ENCODE measurements at regions not wholly inside any gene's neighbourhood (a gene's known extent, or its start where the extent isn't known, plus 50 kb on each side); places are given as distances from the start of the nearest gene placed in this dataset.

DNA sequence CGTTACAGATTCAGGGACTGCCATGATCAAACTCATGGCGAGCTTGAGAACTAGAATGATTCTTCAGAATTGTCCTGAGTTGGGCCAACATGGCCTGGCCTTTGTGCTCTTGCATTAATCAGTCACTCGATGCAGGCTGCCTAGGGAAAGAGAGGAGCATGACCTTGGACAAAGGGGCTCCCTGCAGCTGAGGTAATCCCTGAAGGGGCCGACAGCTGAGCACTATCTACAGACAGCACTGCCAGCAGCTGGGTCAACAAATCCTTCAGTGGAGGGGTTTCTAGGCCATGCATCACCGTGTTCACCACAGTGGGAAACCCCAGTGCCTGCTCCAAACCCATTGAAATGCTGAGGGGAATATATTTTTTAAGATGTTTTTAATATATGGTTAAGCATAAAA is 159.5 kb upstream of the POU2AF2 start:
- Histone ChIP-seq H3K4me3 (no peak overlapping the region), H3K4me1 (no peaks in the 10 kb centered on the region), H3K27ac (no peak overlapping the region), H3K36me3 (no peaks in the 10 kb centered on the region), H3K27me3 (no peaks in the 10 kb centered on the region), H3K9me3 (no peaks in the 10 kb centered on the region)
- TF ChIP-seq POLR2A (IDR thresholded peaks at IDR 0.05): no peak
- TF ChIP-seq, protein P1, sequence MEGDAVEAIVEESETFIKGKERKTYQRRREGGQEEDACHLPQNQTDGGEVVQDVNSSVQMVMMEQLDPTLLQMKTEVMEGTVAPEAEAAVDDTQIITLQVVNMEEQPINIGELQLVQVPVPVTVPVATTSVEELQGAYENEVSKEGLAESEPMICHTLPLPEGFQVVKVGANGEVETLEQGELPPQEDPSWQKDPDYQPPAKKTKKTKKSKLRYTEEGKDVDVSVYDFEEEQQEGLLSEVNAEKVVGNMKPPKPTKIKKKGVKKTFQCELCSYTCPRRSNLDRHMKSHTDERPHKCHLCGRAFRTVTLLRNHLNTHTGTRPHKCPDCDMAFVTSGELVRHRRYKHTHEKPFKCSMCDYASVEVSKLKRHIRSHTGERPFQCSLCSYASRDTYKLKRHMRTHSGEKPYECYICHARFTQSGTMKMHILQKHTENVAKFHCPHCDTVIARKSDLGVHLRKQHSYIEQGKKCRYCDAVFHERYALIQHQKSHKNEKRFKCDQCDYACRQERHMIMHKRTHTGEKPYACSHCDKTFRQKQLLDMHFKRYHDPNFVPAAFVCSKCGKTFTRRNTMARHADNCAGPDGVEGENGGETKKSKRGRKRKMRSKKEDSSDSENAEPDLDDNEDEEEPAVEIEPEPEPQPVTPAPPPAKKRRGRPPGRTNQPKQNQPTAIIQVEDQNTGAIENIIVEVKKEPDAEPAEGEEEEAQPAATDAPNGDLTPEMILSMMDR (IDR thresholded peaks at IDR 0.05): no peak
- intact Hi-C loops (cut with DNase I): no loop called here
- WGBS (ENCODE audit: insufficient coverage, low coverage, low lambda C conversion rate, missing lambda C conversion rate): 61% methylated on average over 3 of the region's 5 CpGs
- DNase-seq (no peak), ATAC-seq (no peak)

DNA sequence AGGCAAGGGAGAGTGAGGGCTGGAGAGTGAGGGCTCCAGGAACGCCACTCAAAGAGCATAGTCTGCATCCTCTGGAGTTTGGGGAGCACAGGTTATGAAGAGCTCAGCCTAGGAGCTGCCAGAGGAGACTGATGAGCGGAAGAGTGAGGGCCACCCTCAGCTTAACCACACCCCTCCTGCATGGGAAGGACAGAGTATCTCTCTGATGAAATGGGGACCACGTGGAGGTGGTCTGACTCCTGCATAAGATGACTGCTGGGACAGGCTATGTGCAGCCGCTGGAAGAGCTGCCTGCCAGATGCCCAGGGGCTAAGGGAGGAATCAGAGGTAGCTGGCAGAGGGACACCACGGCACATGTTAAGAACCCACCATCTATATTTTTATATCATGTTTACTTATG is 162.9 kb upstream of the POU2AF2 start:
- Histone ChIP-seq H3K27ac (no peak overlapping the region), H3K27me3 (no peaks in the 10 kb centered on the region), H3K9me3 (no peaks in the 10 kb centered on the region), H3K4me1 (no peaks in the 10 kb centered on the region), H3K4me3 (no peak overlapping the region), H3K36me3 (no peaks in the 10 kb centered on the region)
- WGBS (ENCODE audit: insufficient coverage, low coverage, low lambda C conversion rate, missing lambda C conversion rate): 52% methylated on average over 5 of the region's 5 CpGs
- no peak for TF ChIP-seq POLR2A (IDR thresholded peaks at IDR 0.05)
- TF ChIP-seq, protein P1 (IDR thresholded peaks at IDR 0.05): no peak
- intact Hi-C loops (cut with DNase I): no loop called here
- ATAC-seq (no peak), DNase-seq (no peak)

DNA sequence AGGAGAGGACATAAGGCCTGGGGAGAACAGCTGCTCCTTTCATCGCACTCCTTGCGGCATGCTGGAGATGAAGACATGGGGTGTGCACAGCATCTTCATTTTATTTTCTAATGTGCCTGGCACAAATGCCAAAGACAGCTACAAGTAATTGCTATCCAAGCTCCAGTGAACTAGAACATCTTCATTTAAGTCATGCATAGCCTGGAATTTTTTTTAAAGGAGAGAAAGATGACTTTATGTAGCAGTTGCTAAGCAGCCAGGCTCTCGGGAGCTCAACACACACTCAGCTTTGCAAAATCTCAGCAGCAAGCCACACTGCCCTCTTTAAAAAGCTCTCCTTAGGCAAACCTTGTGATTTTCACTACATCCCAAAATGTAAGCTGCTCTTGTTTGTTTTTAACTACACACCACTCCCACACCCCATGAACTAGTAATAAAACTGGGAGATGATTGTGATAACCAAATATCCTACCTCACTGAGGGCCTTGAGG is 164.5 kb upstream of the POU2AF2 start:
- intact Hi-C loops (cut with DNase I): no loop called here
- Histone ChIP-seq H3K36me3 (no peaks in the 10 kb centered on the region), H3K9me3 (no peaks in the 10 kb centered on the region), H3K27ac (no peak overlapping the region), H3K4me3 (no peak overlapping the region), H3K4me1 (no peaks in the 10 kb centered on the region), H3K27me3 (no peaks in the 10 kb centered on the region)
- TF ChIP-seq POLR2A (IDR thresholded peaks at IDR 0.05): no peak
- TF ChIP-seq, protein P1 (IDR thresholded peaks at IDR 0.05): no peak
- WGBS (ENCODE audit: insufficient coverage, low coverage, low lambda C conversion rate, missing lambda C conversion rate): 93% methylated on average over 3 of the region's 3 CpGs
- DNase-seq: no peak
- no peak for ATAC-seq

DNA sequence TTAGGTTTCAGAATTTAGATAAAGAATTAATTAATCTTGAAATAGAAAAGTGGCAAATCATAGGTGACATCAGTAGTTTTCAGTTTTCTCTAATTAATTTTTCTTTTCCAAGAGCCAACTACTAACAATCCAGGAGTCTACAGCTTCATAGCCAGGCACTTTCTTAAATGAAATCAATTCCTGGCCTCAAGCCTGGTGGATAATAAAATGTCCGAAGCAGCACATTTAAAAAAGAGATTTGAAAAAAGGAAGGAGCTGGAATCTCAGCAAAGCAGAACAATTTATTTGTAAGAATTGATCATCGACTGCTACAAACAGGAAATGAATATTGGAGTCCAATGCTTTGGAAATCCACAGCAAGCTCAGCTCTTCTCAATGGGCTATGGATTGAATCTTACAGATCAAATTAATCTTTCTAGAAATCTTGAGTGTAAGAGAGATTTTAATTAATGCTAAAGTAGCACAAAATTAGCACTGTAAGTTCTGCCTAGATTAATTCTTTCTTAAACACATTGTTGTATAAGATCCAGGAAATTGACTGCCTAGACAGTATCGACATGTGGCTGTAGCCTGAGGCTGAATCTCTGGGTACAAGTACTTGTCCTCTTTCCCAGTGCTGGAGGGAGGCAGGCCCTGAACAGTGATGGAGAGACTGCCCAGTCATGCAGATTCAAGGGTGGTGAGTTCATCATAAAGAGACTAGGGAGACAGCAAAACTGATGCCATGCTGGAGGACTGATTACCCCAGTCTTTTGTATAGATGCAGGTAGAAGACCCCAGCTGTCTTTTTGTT is 167.8 kb upstream of the POU2AF2 start:
- 60% methylated on average over 3 of the region's 3 CpGs for WGBS (ENCODE audit: insufficient coverage, low coverage, low lambda C conversion rate, missing lambda C conversion rate)
- Histone ChIP-seq H3K4me3 (no peak overlapping the region), H3K4me1 (no peaks in the 10 kb centered on the region), H3K27ac (no peak overlapping the region), H3K27me3 (no peaks in the 10 kb centered on the region), H3K36me3 (no peaks in the 10 kb centered on the region), H3K9me3 (no peaks in the 10 kb centered on the region)
- DNase-seq (no peak), ATAC-seq (no peak)
- TF ChIP-seq, protein P1 (IDR thresholded peaks at IDR 0.05): no peak
- TF ChIP-seq POLR2A (IDR thresholded peaks at IDR 0.05): no peak
- intact Hi-C loops (cut with DNase I): no loop called here
